HG03280 (cell line): ENCODE measurements at regions not wholly inside any gene's neighbourhood (a gene's known extent, or its start where the extent isn't known, plus 50 kb on each side); places are given as distances from the start of the nearest gene placed in this dataset.
"Not testable (repeated sequence)": the region's sequence is repeated elsewhere in the genome, so short reads cannot be mapped to it uniquely, and the experiment has no call there.

Experiments used
- ATAC-seq: cut with Tn5 transposase; IDR thresholded peaks from one replicate; pipeline ENCODE4 v1.9.1; 2021; ENCODE audit warnings: mild to moderate bottlenecking, moderate library complexity; ENCODE audit not compliant: unreplicated experiment

DNA sequence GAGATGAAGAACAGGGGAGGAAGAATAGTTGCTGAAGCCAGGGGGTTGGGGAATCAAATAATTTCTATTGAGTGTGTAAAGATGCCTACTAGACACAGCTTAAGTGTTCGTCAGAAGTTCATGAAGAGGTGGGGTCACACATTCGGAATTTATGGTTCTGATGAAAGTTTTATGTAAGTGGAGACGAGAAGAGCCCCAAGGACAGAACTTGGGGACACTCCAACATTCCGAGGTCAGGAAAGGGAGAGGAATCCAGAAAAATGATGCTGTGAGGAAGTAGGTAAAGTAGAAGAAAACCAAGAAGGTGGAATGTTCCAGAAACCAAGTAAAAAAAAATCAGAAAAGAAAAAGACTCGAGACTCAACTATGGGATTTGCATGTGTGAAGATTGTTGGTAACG is 272.5 kb downstream of the SIPA1L2 start:
- ATAC-seq: no peak

DNA sequence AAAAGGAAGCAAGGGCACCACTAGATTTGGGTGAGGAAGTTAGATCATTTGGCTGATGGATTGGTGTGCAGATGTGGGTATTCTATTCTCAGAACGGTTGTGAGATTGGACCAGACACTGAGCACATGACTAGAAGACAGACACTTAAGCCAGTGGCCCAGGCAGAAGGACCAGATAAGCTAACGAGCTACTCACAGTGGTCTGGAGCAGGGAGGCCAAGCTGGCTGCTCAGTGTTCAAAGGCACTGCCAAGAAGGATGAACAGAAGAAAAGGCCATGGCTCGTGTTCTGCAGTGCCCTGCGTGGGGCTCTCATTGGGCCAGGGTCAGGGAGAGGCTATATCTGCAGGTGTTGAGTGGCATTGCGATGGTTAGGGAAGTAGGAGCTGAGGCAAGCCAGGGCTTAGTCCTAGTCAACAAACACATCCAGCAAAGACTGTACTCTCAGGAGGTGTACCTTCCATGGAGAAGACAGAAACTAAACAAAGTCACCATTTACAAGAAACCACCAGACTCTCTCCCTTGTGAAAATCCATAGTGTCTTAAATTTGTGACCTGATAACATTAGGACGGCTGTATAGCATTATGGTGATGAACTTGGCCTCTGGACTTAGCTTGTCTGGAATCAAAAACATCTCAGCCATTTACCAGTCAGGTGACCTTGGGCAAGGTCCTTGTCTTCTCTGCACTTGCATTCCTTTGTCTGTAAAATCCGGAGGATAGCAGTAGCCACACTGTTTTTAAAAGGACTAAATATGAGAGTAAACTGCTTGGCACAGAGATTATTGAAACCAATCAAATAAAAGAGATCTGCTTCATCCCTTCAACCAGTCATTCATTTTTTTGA is 274.5 kb downstream of the SIPA1L2 start:
- ATAC-seq: no peak

DNA sequence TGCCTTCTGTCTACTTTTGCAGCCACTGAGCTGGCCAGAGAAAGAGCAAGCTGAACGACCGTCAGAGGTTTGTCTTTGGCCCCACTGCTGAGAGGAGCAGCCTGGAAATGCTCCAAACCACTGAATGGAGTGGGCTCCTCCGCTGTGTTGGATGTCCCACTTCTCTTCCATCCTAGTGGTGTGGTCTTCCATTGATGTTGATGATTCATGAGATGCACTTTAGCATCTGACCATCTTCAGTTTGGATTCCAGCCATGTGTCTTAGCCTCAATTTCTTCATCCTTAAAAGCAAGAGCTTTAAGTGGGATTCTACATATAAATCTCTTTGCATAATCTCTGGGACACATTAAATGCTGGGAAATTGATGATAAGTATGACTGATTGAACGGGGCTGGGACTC is 276.9 kb downstream of the SIPA1L2 start:
- no peak for ATAC-seq

DNA sequence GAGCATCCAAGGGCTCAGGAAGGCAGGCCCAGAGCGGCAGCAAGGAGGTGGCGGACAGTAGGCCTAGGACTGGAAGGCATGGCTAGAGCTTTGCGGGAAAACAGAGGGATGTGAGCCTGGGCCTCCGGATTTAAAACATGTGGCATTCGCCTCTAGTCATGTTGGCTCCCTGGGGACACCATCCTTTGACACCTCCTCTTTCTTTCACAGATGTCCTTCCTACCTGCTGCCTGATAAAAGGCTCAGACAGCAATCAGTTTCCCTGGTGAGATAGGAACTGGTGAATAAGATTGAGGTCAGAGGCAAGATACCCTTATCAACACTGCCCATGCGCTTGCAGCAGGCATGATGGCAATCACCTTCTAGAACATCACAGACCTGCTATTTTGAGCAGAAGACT is 277.6 kb downstream of the SIPA1L2 start:
- ATAC-seq: no peak

DNA sequence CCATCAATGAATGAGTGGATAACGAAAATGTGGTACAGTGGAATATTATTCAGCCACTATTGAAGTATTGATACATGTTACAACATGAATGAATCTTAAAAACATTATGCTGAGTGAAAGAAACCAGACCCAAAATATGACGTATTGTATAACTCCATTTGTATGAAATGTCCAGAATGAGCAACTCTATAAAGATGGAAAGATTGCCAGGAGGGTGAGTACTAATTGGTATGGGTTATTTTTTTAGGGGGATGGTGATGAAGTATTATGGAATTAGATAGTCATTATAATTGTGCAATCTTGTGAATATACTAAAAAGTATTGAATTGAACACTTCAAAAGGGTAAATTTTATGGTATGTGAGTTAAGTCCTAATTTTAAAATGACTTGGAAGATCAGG is 278.6 kb downstream of the SIPA1L2 start:
- no peak for ATAC-seq

DNA sequence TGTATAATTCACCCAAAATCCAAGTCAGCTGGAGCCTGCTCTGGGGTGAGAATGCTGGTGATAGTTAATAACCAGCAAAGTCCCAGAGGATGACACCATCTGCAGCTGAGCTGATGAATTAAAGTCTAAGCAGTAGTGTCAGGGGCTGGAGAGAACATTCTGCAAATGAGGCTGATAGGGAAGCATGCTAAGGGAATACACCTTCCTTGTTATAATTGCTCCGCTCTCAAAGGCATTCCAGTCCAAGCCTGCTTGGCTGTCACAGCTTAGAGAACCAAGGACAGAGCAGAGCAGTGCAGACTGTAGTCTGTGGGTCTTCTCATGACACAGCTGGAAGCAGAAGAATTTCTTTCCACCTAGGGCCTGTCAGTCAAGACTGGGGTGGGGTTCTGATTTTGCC is 283.1 kb downstream of the SIPA1L2 start:
- ATAC-seq: no peak

DNA sequence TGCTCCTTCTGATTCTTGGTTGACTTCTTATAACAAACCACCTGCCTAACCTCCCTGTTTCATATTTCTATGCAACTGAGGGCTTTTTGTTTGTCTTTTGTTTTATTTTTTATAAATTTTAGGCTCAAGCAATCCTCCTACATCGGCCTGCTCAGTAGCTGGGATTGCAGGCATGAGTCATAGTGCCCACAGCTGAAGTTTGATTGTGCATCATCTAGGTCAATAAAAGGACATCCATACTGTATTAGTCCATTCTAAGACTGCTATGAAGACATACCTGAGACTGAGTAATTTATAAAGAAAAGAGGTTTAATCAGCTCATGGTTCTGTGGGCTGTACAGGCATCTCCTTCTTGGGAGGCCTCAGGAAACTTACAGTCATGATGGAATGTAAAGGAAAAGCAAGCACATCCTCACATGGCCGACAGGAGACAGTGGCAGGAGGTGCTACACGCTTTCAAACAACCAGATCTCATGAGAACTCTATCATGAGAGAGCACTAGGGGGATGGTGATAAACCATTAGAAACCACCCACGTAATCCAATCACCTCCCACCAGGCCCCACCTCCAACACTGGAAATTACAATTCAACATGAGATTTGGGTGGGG is 285.0 kb downstream of the SIPA1L2 start:
- no peak for ATAC-seq

DNA sequence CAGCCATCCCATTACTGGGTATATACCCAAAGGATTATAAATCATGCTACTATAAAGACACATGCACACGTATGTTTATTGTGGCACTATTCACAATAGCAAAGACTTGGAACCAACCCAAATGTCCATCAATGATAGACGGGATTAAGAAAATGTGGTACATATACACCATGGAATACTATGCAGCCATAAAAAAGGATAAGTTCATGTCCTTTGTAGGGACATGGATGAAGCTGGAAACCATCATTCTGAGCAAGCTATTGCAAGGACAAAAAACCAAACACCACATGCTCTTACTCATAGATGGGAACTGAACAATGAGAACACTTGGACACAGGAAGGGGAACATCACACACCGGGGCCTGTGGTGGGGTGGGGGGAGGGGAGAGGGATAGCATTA is 285.7 kb downstream of the SIPA1L2 start:
- not testable (repeated sequence) for ATAC-seq

DNA sequence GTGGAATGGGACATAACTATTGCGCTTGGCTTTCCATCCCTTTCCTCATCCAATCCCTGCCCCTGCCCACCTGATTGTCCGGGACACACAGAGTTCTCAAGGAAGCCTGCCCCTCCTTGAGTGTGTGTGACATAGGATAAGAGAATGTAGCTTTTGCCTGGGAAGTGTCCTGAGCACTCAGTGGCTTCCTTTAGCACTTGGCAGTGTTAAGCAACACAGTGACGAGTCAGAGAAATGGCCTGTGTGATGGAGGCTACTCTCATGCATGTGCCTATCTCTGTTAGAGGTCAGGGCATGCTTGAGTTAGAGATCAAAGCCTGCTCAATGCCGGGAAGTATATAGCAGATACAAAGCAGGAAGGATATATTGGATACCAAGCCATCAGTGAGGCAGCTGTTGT is 289.5 kb downstream of the SIPA1L2 start:
- no peak for ATAC-seq

DNA sequence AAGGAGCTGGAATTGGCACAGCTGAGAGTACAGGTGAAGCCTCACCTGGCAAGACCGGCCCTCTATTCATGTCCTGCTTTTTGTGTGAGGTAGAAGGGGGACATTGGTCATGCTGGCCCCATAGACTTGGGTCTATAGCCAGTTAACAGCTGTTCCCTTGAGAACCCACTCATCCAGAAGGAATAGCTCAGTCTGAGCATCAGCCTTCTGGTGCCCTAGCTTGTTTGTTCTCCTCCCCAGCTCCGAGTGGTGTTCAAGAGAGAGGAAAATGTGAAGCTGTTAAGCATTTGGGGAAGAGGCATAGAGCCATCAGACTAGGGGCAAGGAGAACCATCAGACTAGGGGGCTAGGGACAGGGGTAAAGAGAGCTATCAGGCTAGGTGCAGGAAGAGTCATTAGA is 290.9 kb downstream of the SIPA1L2 start:
- ATAC-seq: no peak

DNA sequence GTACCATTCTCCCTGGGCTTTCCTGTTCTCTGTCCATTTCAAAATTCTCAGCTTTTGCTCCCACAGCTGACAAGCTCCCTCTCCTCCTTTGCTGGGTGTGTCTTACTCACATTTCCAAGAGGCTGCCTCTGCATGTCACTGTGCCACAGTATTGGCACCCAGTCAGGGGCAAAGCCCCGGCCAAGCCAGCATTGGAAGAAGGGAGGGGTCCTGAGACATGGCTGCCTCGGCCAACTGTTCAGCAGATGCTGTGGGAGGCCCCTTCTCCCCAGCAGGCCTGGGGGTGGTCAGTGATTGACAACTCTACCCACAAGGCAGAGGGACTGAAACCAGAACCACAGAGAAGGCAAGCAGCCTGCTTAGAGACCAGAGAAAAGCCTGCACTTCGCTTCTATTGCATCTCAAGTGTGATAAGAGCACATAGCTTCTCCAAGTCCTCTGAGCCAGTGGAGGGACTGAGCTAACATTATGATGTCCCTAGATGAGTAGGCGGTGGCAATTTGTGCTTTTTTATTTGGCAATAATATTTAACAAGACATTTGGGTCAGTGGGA is 294.1 kb downstream of the SIPA1L2 start:
- ATAC-seq: no peak

DNA sequence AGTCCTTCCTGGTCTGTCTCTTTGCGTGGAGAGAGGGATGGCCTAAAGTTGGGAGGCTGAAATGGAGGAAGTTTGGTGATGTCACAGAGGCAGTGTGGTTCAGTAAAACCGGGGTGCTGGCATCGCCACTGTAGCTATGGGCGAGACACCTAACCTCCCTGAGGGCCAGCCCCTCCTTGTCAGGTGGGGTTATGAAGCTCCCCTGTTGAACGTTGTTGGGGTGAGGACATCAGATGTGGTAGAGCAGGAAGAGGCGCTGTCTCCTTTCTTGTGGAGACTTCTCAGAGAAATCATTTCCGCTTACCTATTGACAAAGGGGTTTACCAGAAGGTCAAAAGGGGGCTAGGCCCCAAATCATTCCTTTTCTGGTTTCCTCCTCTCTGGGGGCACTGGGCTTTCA is 294.7 kb downstream of the SIPA1L2 start:
- ATAC-seq: no peak

DNA sequence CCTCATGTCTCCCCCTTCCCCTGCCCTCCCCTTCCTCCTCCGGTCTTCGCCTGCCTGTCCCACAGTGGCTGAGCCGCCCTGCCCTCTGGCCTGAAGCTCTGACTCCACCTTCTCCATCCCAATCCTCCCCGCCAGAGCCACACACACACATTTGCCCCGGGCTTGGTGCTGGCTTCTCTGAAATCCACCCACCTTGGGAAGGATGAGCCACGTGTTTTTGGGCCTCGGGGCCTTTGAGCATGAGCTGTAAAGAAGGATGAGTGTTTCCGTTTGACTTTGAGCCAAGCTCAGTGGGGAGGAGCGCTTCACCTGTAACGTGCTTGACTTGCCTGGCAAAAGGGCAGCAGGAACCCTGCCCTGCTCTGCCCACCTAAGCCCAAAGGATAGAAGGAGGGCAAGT is 295.1 kb downstream of the SIPA1L2 start:
- ATAC-seq: no peak

DNA sequence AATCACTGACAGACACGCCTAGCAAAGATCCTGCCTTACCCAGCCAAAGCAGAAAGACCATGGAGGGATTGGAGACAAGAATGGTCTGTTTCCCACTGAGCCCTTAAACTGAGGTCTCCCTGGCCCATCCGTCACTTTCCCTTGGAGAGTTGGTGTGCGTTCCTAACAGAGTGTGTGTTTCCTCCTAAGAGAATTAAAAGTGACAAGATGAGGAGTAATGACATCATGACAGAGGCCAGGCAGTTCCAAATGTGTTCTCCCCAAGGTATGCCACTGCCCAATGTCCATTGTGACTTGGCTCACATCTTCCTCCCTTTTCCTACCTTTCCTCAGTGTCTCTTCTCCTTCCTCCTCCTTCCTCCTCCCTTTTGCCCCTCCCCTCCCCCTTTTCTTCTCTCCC is 295.7 kb downstream of the SIPA1L2 start:
- no peak for ATAC-seq

DNA sequence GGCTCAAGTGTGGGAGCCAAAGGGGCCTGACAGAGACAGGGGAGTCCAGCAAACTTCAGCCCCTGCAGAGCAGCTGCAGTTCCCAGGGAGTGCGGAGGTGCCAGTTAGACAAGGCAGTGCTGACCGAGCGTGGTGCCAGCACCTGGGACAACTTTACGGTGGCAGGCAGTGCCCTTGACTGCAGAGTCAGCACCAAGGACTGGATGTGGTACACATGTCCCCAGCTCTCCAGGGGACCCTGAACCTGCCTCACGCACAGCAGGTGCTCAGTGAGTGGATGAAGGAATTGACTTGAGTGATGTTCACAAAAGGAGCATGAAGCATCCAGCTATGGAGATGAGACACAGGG is 296.5 kb downstream of the SIPA1L2 start:
- ATAC-seq: no peak

DNA sequence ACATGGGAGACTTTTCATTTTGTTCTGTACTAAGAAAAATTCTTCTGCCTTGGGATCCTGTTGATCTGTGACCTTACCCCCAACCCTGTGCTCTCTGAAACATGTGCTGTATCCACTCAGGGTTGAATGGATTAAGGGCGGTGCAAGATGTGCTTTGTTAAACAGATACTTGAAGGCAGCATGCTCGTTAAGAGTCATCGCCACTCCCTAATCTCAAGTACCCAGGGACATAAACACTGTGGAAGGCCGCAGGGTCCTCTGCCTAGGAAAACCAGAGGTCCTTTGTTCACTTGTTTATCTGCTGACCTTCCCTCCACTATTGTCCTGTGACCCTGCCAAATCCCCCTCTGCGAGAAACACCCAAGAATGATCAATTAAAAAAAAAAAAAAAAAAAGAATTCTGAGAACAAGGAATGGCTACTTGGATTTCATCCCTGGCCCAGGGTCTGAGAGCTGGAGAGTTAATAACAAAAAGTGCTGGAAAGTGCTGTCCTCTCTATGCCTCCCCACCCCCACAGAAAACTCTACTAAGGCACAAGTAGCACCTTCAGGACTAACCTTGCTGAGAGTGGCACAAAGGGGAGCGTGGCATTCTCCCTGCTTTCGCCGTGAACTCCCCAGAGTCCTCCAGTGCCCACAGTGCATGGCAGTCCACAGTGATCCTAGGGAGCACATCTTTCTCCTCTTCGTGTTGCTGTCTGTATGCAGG is 297.1 kb downstream of the SIPA1L2 start:
- not testable (repeated sequence) for ATAC-seq

DNA sequence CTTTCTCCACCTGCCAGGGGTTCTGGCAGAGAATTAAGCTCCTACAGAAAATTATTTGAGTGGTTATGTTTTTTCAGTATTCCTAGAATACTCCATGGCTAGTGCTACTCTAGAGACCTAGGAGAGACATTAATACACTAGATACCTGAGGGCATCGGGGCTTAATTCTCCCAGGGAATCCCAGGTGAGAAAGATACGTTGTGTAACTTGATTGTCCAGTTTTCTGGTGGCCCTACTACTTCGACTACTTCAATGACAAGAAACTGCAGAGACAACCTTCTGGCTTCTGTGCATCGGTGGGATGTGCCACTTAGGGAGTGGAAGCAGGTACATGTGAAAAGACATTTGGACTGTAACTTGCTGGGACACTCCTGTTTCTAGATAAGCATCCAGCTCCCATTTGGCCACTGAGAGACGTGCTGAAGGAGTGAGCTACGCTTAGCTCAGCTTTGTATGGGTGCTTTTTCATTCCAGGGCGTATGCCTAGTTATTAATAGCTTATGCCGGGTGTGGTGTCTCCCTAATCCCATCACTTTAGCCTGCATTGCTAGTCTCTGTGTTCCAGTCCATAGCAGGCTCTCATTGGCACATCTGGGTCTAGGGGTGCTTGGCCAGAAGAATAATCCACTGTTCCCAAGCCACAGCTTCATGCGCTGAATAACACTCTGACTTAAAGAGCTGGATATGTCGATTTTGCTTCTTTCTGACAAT is 300.7 kb downstream of the SIPA1L2 start:
- ATAC-seq: no peak

DNA sequence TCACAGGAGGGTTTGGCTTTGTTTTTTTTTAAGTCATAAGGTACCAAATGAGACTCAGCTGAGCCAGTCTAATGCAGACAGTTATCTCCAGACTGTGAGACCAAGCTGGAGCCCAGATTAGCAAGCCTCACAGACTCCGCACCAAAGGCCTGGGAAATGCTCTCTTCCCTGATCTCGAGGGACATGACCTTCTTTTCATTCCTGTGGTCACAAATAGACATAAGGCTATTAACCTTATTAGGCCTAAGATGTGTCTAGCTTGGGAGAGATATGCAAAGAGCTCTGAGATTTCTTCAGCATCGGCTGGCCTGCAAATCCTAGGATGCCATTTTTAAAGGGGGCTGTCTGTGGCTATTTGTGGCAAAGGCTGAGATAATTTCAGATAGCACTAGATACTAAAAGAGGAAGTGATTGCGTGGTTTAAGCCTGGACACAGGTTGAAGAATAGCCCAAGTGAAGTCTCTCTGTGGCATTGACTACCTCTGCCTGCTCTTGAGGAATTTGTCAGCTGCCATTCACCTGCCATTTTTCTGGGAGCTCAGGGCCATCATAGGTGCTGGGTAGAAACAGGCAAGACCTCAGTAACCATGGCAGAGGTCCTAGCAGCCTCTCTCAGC is 301.3 kb downstream of the SIPA1L2 start:
- ATAC-seq: no peak

DNA sequence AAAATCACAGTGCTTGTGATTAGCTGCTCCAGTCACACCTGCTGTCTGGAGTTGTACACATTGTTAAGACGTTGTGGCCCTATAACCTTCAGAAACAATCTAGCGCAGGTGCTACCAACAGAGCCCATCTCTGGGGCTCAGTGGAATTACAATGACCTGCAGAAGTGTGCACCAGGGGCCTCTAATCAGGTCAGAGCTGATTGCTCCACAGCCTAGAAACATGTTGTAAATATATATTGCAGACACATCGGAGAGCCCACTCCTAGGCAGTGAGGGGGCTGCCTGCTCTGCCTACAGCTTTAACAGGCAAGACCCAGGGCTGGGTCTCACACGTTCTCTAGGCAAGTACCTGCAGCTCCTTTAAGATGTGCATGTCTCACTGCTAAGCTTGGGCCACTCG is 302.0 kb downstream of the SIPA1L2 start:
- ATAC-seq: no peak

DNA sequence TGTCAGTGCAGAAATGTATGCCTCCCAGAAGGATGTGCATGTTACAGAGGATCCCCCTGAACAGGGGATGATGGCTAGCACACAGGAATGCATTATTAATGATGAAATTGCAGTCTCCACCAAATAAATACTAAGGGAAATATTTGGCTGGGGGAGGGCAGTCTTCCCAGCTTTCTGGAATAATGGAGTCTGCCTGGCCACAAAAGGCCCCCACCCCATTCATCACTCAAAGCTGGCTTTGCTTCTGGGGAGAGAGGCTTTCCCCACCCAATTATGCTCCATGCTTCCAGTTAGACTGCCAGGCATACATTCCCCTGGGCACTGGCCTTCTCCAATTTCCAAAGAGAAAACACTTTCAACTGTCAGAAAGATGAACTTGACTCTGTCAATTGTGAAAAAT is 302.7 kb downstream of the SIPA1L2 start:
- no peak for ATAC-seq
